ENCODE measurements at regions not wholly inside any gene's neighbourhood (a gene's known extent, or its start where the extent isn't known, plus 50 kb on each side); places are given as distances from the start of the nearest gene placed in this dataset.

DNA sequence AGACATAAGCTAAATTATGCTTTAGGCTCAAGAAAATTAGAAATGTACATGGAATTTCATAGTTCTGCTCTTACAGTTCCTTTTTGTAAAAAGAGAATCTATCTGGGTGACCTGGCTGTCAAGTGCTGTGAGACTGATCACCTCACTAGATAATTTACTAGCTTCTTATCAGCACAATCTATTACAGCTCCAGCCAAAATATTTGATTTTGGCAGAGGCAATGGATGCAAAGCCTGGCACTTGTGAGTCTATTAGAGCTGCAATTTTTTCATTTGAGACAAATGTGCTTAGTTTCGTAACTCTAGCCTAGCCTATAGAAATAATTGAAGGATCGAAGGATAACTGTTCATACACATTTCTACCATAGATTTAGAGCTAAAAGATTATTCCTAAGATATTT lies 927.5 kb downstream of the SLC6A15 start:
- TF ChIP-seq ZNF274 (IDR thresholded peaks at IDR 0.05; ENCODE audit: low read length) (no peak), ZNF274 (tag by site-specific recombination; IDR thresholded peaks at IDR 0.05; ENCODE audit: borderline replicate concordance) (no peak), CTCF (tag by site-specific recombination; IDR thresholded peaks at IDR 0.05) (no peak), SP2 (tag by site-specific recombination; IDR thresholded peaks at IDR 0.05) (no peak), ZBTB7A (tag by site-specific recombination; IDR thresholded peaks at IDR 0.05; ENCODE audit: low read depth) (no peak), ZNF146 (tag by site-specific recombination; IDR thresholded peaks at IDR 0.05) (no peak), KLF16 (tag by site-specific recombination; IDR thresholded peaks at IDR 0.05) (no peak), ZNF544 (tag by site-specific recombination; IDR thresholded peaks at IDR 0.05) (no peak), ZNF747 (tag by site-specific recombination; IDR thresholded peaks at IDR 0.05) (no peak), ZNF335 (tag by site-specific recombination; conservative IDR thresholded peaks at IDR 0.05) (no peak)
- TF ChIP-seq, protein P1, sequence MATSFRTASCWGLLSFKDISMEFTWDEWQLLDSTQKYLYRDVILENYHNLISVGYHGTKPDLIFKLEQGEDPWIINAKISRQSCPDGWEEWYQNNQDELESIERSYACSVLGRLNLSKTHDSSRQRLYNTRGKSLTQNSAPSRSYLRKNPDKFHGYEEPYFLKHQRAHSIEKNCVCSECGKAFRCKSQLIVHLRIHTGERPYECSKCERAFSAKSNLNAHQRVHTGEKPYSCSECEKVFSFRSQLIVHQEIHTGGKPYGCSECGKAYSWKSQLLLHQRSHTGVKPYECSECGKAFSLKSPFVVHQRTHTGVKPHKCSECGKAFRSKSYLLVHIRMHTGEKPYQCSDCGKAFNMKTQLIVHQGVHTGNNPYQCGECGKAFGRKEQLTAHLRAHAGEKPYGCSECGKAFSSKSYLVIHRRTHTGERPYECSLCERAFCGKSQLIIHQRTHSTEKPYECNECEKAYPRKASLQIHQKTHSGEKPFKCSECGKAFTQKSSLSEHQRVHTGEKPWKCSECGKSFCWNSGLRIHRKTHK (tag by site-specific recombination; IDR thresholded peaks at IDR 0.05): no peak
